Immature natural killer cell (primary cell): ENCODE measurements at regions not wholly inside any gene's neighbourhood (a gene's known extent, or its start where the extent isn't known, plus 50 kb on each side); places are given as distances from the start of the nearest gene placed in this dataset.

ENCODE experiments used
- DNase-seq, 3 donors: peaks; one replicate each; pipeline ENCODE4 v3.0.0; 2022; ENCODE audit warnings: mixed read lengths in 1 of 3
- H3K27ac Mint-ChIP-seq, 6 donors: one replicate each; pipeline ENCODE4 v1.8.0; 2020; ENCODE audit warnings: mixed read lengths in 6 of 6, mild to moderate bottlenecking in 5 of 6, inconsistent platforms in 4 of 6, moderate library complexity in 3 of 6
- H3K27me3 Mint-ChIP-seq, 3 donors: one replicate each; pipeline ENCODE4 v1.8.0; 2020 to 2021; ENCODE audit warnings: low read depth in 3 of 3, mild to moderate bottlenecking in 3 of 3, mixed read lengths in 3 of 3, moderate library complexity in 3 of 3, inconsistent platforms in 1 of 3
- H3K36me3 Mint-ChIP-seq, 3 donors: one replicate each; pipeline ENCODE4 v1.8.0; 2020; ENCODE audit warnings: mixed read lengths in 3 of 3, inconsistent platforms in 2 of 3, mild to moderate bottlenecking in 2 of 3
- H3K4me1 Mint-ChIP-seq, 2 donors: one replicate each; pipeline ENCODE4 v1.8.0; 2020; ENCODE audit warnings: inconsistent platforms in 2 of 2, mild to moderate bottlenecking in 2 of 2, mixed read lengths in 2 of 2, moderate library complexity in 1 of 2
- H3K4me3 Mint-ChIP-seq, 5 donors: one replicate each; pipeline ENCODE4 v1.8.0; 2020; ENCODE audit warnings: mild to moderate bottlenecking in 5 of 5, mixed read lengths in 5 of 5, inconsistent platforms in 3 of 5, moderate library complexity in 3 of 5
- H3K9me3 Mint-ChIP-seq, 6 donors: one replicate each; pipeline ENCODE4 v1.8.0; 2020; ENCODE audit warnings: mild to moderate bottlenecking in 6 of 6, mixed read lengths in 6 of 6, inconsistent platforms in 4 of 6, moderate library complexity in 3 of 6

- no peak overlapping the region for H3K4me3 Mint-ChIP-seq
- H3K9me3 Mint-ChIP-seq = peaks cover 0 to 4% (median 0%) of the 10 kb centered on the region in 6 donors
- no peak overlapping the region for H3K27ac Mint-ChIP-seq
- DNase-seq = no peak
- peaks cover 0 to 2% (median 0%) of the 10 kb centered on the region in 3 donors for H3K27me3 Mint-ChIP-seq
- no peaks in the 10 kb centered on the region for H3K4me1 Mint-ChIP-seq
- H3K36me3 Mint-ChIP-seq = no peaks in the 10 kb centered on the region
Measured at GRCh38 chr2:150939087-150939486, 322.6 kb downstream of the RBM43 start.

- H3K4me1 Mint-ChIP-seq = no peaks in the 10 kb centered on the region
- no peaks in the 10 kb centered on the region for H3K36me3 Mint-ChIP-seq
- H3K9me3 Mint-ChIP-seq = peaks cover 0 to 4% (median 0%) of the 10 kb centered on the region in 6 donors
- no peak for DNase-seq
- no peak overlapping the region for H3K27ac Mint-ChIP-seq
- peaks cover 0 to 2% (median 0%) of the 10 kb centered on the region in 3 donors for H3K27me3 Mint-ChIP-seq
- no peak overlapping the region for H3K4me3 Mint-ChIP-seq
Measured at GRCh38 chr2:150938527-150938926, 323.1 kb downstream of the RBM43 start.

GRCh38 chr2:150937030-150937429 is 324.6 kb downstream of the RBM43 start:
- no peaks in the 10 kb centered on the region for H3K27me3 Mint-ChIP-seq
- no peaks in the 10 kb centered on the region for H3K36me3 Mint-ChIP-seq
- no peak for DNase-seq
- H3K4me1 Mint-ChIP-seq = no peaks in the 10 kb centered on the region
- H3K9me3 Mint-ChIP-seq = peaks cover 0 to 4% (median 0%) of the 10 kb centered on the region in 6 donors
- H3K27ac Mint-ChIP-seq = no peak overlapping the region
- no peak overlapping the region for H3K4me3 Mint-ChIP-seq

GRCh38 chr2:150931451-150931850 is 330.2 kb downstream of the RBM43 start:
- Mint-ChIP-seq H3K27me3 (peaks cover 0 to 2% (median 0%) of the 10 kb centered on the region in 3 donors), H3K4me3 (no peak overlapping the region), H3K27ac (no peak overlapping the region), H3K36me3 (no peaks in the 10 kb centered on the region), H3K9me3 (peaks cover 0 to 2% (median 0%) of the 10 kb centered on the region in 6 donors), H3K4me1 (no peaks in the 10 kb centered on the region)
- no peak for DNase-seq

GRCh38 chr2:150925611-150926010 is 336.1 kb downstream of the RBM43 start:
- Mint-ChIP-seq H3K9me3 (peaks cover 0 to 6% (median 2%) of the 10 kb centered on the region in 6 donors), H3K36me3 (no peaks in the 10 kb centered on the region), H3K27ac (no peak overlapping the region)

GRCh38 chr2:150924878-150925277 is 336.8 kb downstream of the RBM43 start:
- Mint-ChIP-seq H3K36me3 (no peaks in the 10 kb centered on the region), H3K4me1 (no peaks in the 10 kb centered on the region), H3K27ac (no peak overlapping the region), H3K4me3 (no peak overlapping the region), H3K27me3 (peaks cover 0 to 4% (median 3%) of the 10 kb centered on the region in 3 donors), H3K9me3 (peaks cover 0 to 6% (median 2%) of the 10 kb centered on the region in 6 donors)
- DNase-seq = no peak

More at GRCh38 chr2:150925611-150926010, 336.1 kb downstream of the RBM43 start:
- H3K4me3 Mint-ChIP-seq = no peak overlapping the region
- peaks cover 0 to 4% (median 3%) of the 10 kb centered on the region in 3 donors for H3K27me3 Mint-ChIP-seq
- no peak for DNase-seq
- no peaks in the 10 kb centered on the region for H3K4me1 Mint-ChIP-seq

GRCh38 chr2:150919901-150920300 is 341.8 kb downstream of the RBM43 start:
- no peak overlapping the region for H3K27ac Mint-ChIP-seq
- DNase-seq = no peak
- H3K4me3 Mint-ChIP-seq = no peak overlapping the region
- H3K9me3 Mint-ChIP-seq = peaks cover 0 to 7% (median 1%) of the 10 kb centered on the region in 6 donors
- H3K36me3 Mint-ChIP-seq = no peaks in the 10 kb centered on the region
- H3K27me3 Mint-ChIP-seq = peaks cover 0 to 6% (median 0%) of the 10 kb centered on the region in 3 donors
- no peaks in the 10 kb centered on the region for H3K4me1 Mint-ChIP-seq

- DNase-seq = no peak
- Mint-ChIP-seq H3K27ac (no peak overlapping the region), H3K36me3 (no peaks in the 10 kb centered on the region), H3K9me3 (peaks cover 0 to 7% (median 2%) of the 10 kb centered on the region in 6 donors), H3K4me1 (no peaks in the 10 kb centered on the region), H3K27me3 (peaks cover 0 to 4% (median 0%) of the 10 kb centered on the region in 3 donors), H3K4me3 (no peak overlapping the region)
Measured at GRCh38 chr2:150917961-150918713, 343.5 kb downstream of the RBM43 start.

GRCh38 chr2:150916467-150917396 is 344.9 kb downstream of the RBM43 start:
- H3K9me3 Mint-ChIP-seq = peaks cover 0 to 5% (median 3%) of the 10 kb centered on the region in 6 donors
- H3K4me1 Mint-ChIP-seq = no peaks in the 10 kb centered on the region
- H3K4me3 Mint-ChIP-seq = no peak overlapping the region
- no peak overlapping the region for H3K27ac Mint-ChIP-seq
- peaks cover 0 to 2% (median 0%) of the 10 kb centered on the region in 3 donors for H3K27me3 Mint-ChIP-seq
- DNase-seq = no peak
- H3K36me3 Mint-ChIP-seq = no peaks in the 10 kb centered on the region

GRCh38 chr2:150911766-150912280 is 349.8 kb downstream of the RBM43 start:
- Mint-ChIP-seq H3K27ac (no peak overlapping the region), H3K27me3 (no peaks in the 10 kb centered on the region), H3K36me3 (no peaks in the 10 kb centered on the region), H3K9me3 (peaks cover 0 to 13% (median 4%) of the 10 kb centered on the region in 6 donors), H3K4me3 (no peak overlapping the region), H3K4me1 (no peaks in the 10 kb centered on the region)
- DNase-seq = no peak

GRCh38 chr2:150909613-150910012 is 352.1 kb downstream of the RBM43 start:
- no peak overlapping the region for H3K27ac Mint-ChIP-seq
- no peak overlapping the region for H3K4me3 Mint-ChIP-seq
- no peak for DNase-seq
- H3K4me1 Mint-ChIP-seq = no peaks in the 10 kb centered on the region
- H3K9me3 Mint-ChIP-seq = peaks cover 2 to 19% (median 3%) of the 10 kb centered on the region in 6 donors
- no peaks in the 10 kb centered on the region for H3K27me3 Mint-ChIP-seq
- H3K36me3 Mint-ChIP-seq = no peaks in the 10 kb centered on the region

- peaks cover 2 to 19% (median 5%) of the 10 kb centered on the region in 6 donors for H3K9me3 Mint-ChIP-seq
- H3K4me1 Mint-ChIP-seq = no peaks in the 10 kb centered on the region
- H3K4me3 Mint-ChIP-seq = no peak overlapping the region
- no peak for DNase-seq
- H3K27ac Mint-ChIP-seq = no peak overlapping the region
- H3K36me3 Mint-ChIP-seq = no peaks in the 10 kb centered on the region
- H3K27me3 Mint-ChIP-seq = no peaks in the 10 kb centered on the region
Measured at GRCh38 chr2:150909090-150909489, 352.6 kb downstream of the RBM43 start.

- no peaks in the 10 kb centered on the region for H3K36me3 Mint-ChIP-seq
- H3K27ac Mint-ChIP-seq = no peak overlapping the region
- no peaks in the 10 kb centered on the region for H3K27me3 Mint-ChIP-seq
- DNase-seq = no peak
- H3K9me3 Mint-ChIP-seq = peaks cover 0 to 24% (median 5%) of the 10 kb centered on the region in 6 donors
- no peaks in the 10 kb centered on the region for H3K4me1 Mint-ChIP-seq
- H3K4me3 Mint-ChIP-seq = no peak overlapping the region
Measured at GRCh38 chr2:150907466-150907865, 354.2 kb downstream of the RBM43 start.

GRCh38 chr2:150903461-150903860 is 358.2 kb downstream of the RBM43 start:
- H3K36me3 Mint-ChIP-seq = no peaks in the 10 kb centered on the region
- no peaks in the 10 kb centered on the region for H3K4me1 Mint-ChIP-seq
- DNase-seq = no peak
- H3K9me3 Mint-ChIP-seq = peaks cover 7 to 33% (median 11%) of the 10 kb centered on the region in 6 donors
- H3K27ac Mint-ChIP-seq = no peak overlapping the region
- H3K27me3 Mint-ChIP-seq = no peaks in the 10 kb centered on the region
- H3K4me3 Mint-ChIP-seq = no peak overlapping the region
